Endodermal cell (in vitro differentiated cells): ENCODE measurements at regions not wholly inside any gene's neighbourhood (a gene's known extent, or its start where the extent isn't known, plus 50 kb on each side); places are given as distances from the start of the nearest gene placed in this dataset.
"Not testable (repeated sequence)": the region's sequence is repeated elsewhere in the genome, so short reads cannot be mapped to it uniquely, and the experiment has no call there.

Experiments used
- DNase-seq: peaks from one replicate; pipeline ENCODE4 v3.0.0-alpha.2; 2017
- H3K27ac ChIP-seq: 2 replicates; pipeline ENCODE4 v1.5.1; 2013; ENCODE audit warnings: mild to moderate bottlenecking, low read depth, low read length, moderate library complexity
- H3K27me3 ChIP-seq: 2 replicates; pipeline ENCODE4 v1.6.1; 2013; ENCODE audit warnings: mild to moderate bottlenecking, low read length, moderate library complexity; ENCODE audit not compliant: insufficient read depth, control insufficient read depth, poor library complexity, severe bottlenecking
- H3K36me3 ChIP-seq: 2 replicates; pipeline ENCODE4 v1.7.0; 2013; ENCODE audit warnings: mild to moderate bottlenecking, low read length, moderate library complexity; ENCODE audit not compliant: control insufficient read depth, insufficient read depth
- H3K4me1 ChIP-seq: one replicate; pipeline ENCODE4 v1.7.0; 2013; ENCODE audit warnings: low read length; ENCODE audit not compliant: control insufficient read depth, insufficient read depth
- H3K4me3 ChIP-seq: 2 replicates; pipeline ENCODE4 v1.5.1; 2013; ENCODE audit warnings: mild to moderate bottlenecking, low read length, moderate library complexity
- H3K9ac ChIP-seq: 2 replicates; pipeline ENCODE4 v1.6.1; 2013; ENCODE audit warnings: mild to moderate bottlenecking, low read length, moderate library complexity; ENCODE audit not compliant: poor library complexity, severe bottlenecking; ENCODE audit errors: extremely low read depth
- H3K9me3 ChIP-seq: 2 replicates; pipeline ENCODE4 v1.6.1; 2013; ENCODE audit warnings: mild to moderate bottlenecking, low read length, moderate library complexity; ENCODE audit not compliant: control insufficient read depth
- H3K27ac Mint-ChIP-seq: 2 replicates; pipeline ENCODE4 v1.8.0; 2020; ENCODE audit warnings: mixed read lengths
- H3K27me3 Mint-ChIP-seq: 2 replicates; pipeline ENCODE4 v1.8.0; 2021; ENCODE audit warnings: mild to moderate bottlenecking, mixed read lengths; ENCODE audit not compliant: insufficient read depth
- H3K36me3 Mint-ChIP-seq: 2 replicates; pipeline ENCODE4 v1.8.0; 2020; ENCODE audit warnings: low read depth, mixed read lengths
- H3K4me1 Mint-ChIP-seq: 2 replicates; pipeline ENCODE4 v1.8.0; 2020; ENCODE audit warnings: mixed read lengths
- H3K4me3 Mint-ChIP-seq: 2 replicates; pipeline ENCODE4 v1.8.0; 2020; ENCODE audit warnings: mild to moderate bottlenecking, moderate library complexity, mixed read lengths
- H3K9me3 Mint-ChIP-seq: 2 replicates; pipeline ENCODE4 v1.8.0; 2020; ENCODE audit warnings: mild to moderate bottlenecking, mixed read lengths
- WGBS, 2 experiments: methylation state at CpG; one replicate each; pipeline versions ENCODE4 v1.1.5 to v1.1.7; 2013; ENCODE audit warnings: missing lambda C conversion rate in 2 of 2, mixed read lengths in 1 of 2; ENCODE audit not compliant: insufficient coverage in 1 of 2, insufficient read length in 1 of 2; 5-methylcytosine and 5-hydroxymethylcytosine counted together
- TF ChIP-seq, protein P1 (sequence below): fragments of 200-600 bp; sonication (generic); conservative IDR thresholded peaks from 2 replicates; pipeline ENCODE4 v1.5.0; 2021; ENCODE audit warnings: antibody characterized with exemption, mild to moderate bottlenecking

- no peak overlapping the region for H3K4me3 ChIP-seq
- 91 to 94% methylated on average over 5 to 9 of the region's 9 CpGs for WGBS, 2 experiments
- no peak overlapping the region for H3K27ac Mint-ChIP-seq
- H3K27me3 ChIP-seq = no peaks in the 10 kb centered on the region
- no peaks in the 10 kb centered on the region for H3K27me3 Mint-ChIP-seq
- H3K4me1 Mint-ChIP-seq = peaks cover 34% of the 10 kb centered on the region
- H3K36me3 ChIP-seq = no peaks in the 10 kb centered on the region
- H3K4me1 ChIP-seq = peaks cover 10% of the 10 kb centered on the region
- DNase-seq = no peak
- H3K27ac ChIP-seq = no peak overlapping the region
- peaks cover 15% of the 10 kb centered on the region for H3K36me3 Mint-ChIP-seq
- TF ChIP-seq, protein P1, sequence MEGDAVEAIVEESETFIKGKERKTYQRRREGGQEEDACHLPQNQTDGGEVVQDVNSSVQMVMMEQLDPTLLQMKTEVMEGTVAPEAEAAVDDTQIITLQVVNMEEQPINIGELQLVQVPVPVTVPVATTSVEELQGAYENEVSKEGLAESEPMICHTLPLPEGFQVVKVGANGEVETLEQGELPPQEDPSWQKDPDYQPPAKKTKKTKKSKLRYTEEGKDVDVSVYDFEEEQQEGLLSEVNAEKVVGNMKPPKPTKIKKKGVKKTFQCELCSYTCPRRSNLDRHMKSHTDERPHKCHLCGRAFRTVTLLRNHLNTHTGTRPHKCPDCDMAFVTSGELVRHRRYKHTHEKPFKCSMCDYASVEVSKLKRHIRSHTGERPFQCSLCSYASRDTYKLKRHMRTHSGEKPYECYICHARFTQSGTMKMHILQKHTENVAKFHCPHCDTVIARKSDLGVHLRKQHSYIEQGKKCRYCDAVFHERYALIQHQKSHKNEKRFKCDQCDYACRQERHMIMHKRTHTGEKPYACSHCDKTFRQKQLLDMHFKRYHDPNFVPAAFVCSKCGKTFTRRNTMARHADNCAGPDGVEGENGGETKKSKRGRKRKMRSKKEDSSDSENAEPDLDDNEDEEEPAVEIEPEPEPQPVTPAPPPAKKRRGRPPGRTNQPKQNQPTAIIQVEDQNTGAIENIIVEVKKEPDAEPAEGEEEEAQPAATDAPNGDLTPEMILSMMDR = no peak
- H3K9me3 Mint-ChIP-seq = peaks cover 31% of the 10 kb centered on the region
- H3K9me3 ChIP-seq = peaks cover 32% of the 10 kb centered on the region
- no peak overlapping the region for H3K9ac ChIP-seq
- no peak overlapping the region for H3K4me3 Mint-ChIP-seq
Measured at GRCh38 chr4:138334346-138335016, 92.3 kb upstream of the SLC7A11 start.

- WGBS, 2 experiments = 88% methylated on average over 1 of the region's 1 CpG; no CpG with 5 or more reads in 1 of the 2 experiments
Measured at GRCh38 chr4:138332415-138332814, 90.3 kb upstream of the SLC7A11 start.

DNA sequence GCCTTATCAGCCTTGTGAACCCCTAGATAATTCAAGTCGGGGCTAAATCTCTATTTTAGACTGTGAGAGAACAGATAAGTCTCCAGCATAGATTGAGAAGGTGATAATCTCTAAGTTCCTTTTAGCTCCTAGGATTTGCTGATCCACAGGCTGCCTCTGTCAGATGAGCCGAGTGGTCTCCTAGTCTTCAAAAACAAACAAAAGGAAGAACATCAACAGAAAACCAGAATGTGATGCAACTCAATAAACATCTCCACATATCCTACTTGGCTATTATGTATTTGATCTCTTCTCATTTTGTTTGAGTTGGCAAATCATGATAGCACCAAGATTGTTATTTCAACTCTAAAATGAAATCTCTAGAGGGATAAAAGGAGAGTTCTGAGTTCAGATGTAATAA, 88.4 kb upstream of the SLC7A11 start:
- Histone ChIP-seq H3K9me3 (peaks cover 32% of the 10 kb centered on the region), H3K27me3 (no peaks in the 10 kb centered on the region), H3K36me3 (no peaks in the 10 kb centered on the region), H3K4me1 (peaks cover 10% of the 10 kb centered on the region), H3K27ac (no peak overlapping the region), H3K4me3 (no peak overlapping the region), H3K9ac (no peak overlapping the region)
- 66% methylated on average over 2 of the region's 2 CpGs; no CpG with 5 or more reads in 1 of the 2 experiments for WGBS, 2 experiments
- TF ChIP-seq, protein P1 = no peak
- Mint-ChIP-seq H3K27ac (no peak overlapping the region), H3K4me3 (no peak overlapping the region), H3K9me3 (peaks cover 31% of the 10 kb centered on the region), H3K4me1 (peaks cover 32% of the 10 kb centered on the region), H3K27me3 (no peaks in the 10 kb centered on the region), H3K36me3 (peaks cover 15% of the 10 kb centered on the region)
- DNase-seq = no peak

More at GRCh38 chr4:138332415-138332814, 90.3 kb upstream of the SLC7A11 start:
- not testable (repeated sequence) for H3K9ac ChIP-seq, DNase-seq, H3K27me3 ChIP-seq, H3K4me3 Mint-ChIP-seq, H3K27ac ChIP-seq, H3K27me3 Mint-ChIP-seq, H3K27ac Mint-ChIP-seq, H3K4me1 ChIP-seq, H3K36me3 ChIP-seq
- H3K9me3 Mint-ChIP-seq = peaks cover 31% of the 10 kb centered on the region
- peak overlapping the region; percentile 33 for H3K4me3 ChIP-seq
- peaks cover 32% of the 10 kb centered on the region for H3K9me3 ChIP-seq
- H3K36me3 Mint-ChIP-seq = peaks cover 15% of the 10 kb centered on the region
- H3K4me1 Mint-ChIP-seq = peaks cover 36% of the 10 kb centered on the region
